Duodenal mucosa (tissue), 2 donors: ENCODE measurements at regions not wholly inside any gene's neighbourhood (a gene's known extent, or its start where the extent isn't known, plus 50 kb on each side); places are given as distances from the start of the nearest gene placed in this dataset.
"Not testable (repeated sequence)": the region's sequence is repeated elsewhere in the genome, so short reads cannot be mapped to it uniquely, and the experiment has no call there.

Source experiments
- H3K27ac ChIP-seq: one replicate; pipeline ENCODE4 v1.7.0; 2013; ENCODE audit warnings: low read depth, low read length
- H3K27me3 ChIP-seq, 2 donors: one replicate each; pipeline ENCODE4 v1.7.0; 2013; ENCODE audit warnings: low read length in 2 of 2, control low read depth in 1 of 2; ENCODE audit not compliant: insufficient read depth in 2 of 2, control insufficient read depth in 1 of 2
- H3K36me3 ChIP-seq, 2 donors: one replicate each; pipeline ENCODE4 v1.7.0; 2013; ENCODE audit warnings: low read length in 2 of 2, control low read depth in 1 of 2; ENCODE audit not compliant: insufficient read depth in 2 of 2, control insufficient read depth in 1 of 2
- H3K4me1 ChIP-seq, 2 donors: one replicate each; pipeline ENCODE4 v1.7.0; 2013; ENCODE audit warnings: low read length in 2 of 2, control low read depth in 1 of 2; ENCODE audit not compliant: insufficient read depth in 2 of 2, control insufficient read depth in 1 of 2
- H3K4me3 ChIP-seq, 2 donors: one replicate each; pipeline ENCODE4 v1.7.0; 2013; ENCODE audit warnings: low read length in 2 of 2, low read depth in 1 of 2
- H3K9ac ChIP-seq, 2 donors: one replicate each; pipeline ENCODE4 v1.7.0; 2013; ENCODE audit warnings: low read length in 2 of 2, low read depth in 1 of 2
- H3K9me3 ChIP-seq, 2 donors: one replicate each; pipeline ENCODE4 v1.7.0; 2013; ENCODE audit warnings: low read length in 2 of 2, control low read depth in 1 of 2; ENCODE audit not compliant: control insufficient read depth in 1 of 2

GRCh38 chr20:60095456-60095855 is 137.2 kb downstream of the CDH26 start:
- H3K4me1 ChIP-seq, result no peaks in the 10 kb centered on the region
- no peak overlapping the region for H3K9ac ChIP-seq
- H3K27me3 ChIP-seq, result peaks cover 0 to 2% of the 10 kb centered on the region in 2 donors
- peaks cover 0 to 2% of the 10 kb centered on the region in 2 donors for H3K9me3 ChIP-seq
- no peak overlapping the region for H3K4me3 ChIP-seq
- H3K27ac ChIP-seq, result no peak overlapping the region
- no peaks in the 10 kb centered on the region for H3K36me3 ChIP-seq

GRCh38 chr20:60096166-60096565 is 137.9 kb downstream of the CDH26 start:
- no peak overlapping the region for H3K27ac ChIP-seq

GRCh38 chr20:60097285-60097684 is 139.1 kb downstream of the CDH26 start:
- H3K27ac ChIP-seq, result no peak overlapping the region
- H3K4me1 ChIP-seq, result no peaks in the 10 kb centered on the region

More at GRCh38 chr20:60096166-60096565, 137.9 kb downstream of the CDH26 start:
- H3K9ac ChIP-seq, result no peak overlapping the region
- H3K4me1 ChIP-seq, result no peaks in the 10 kb centered on the region
- H3K4me3 ChIP-seq, result no peak overlapping the region
- H3K9me3 ChIP-seq, result peaks cover 0 to 2% of the 10 kb centered on the region in 2 donors
- H3K27me3 ChIP-seq, result peaks cover 0 to 2% of the 10 kb centered on the region in 2 donors
- no peaks in the 10 kb centered on the region for H3K36me3 ChIP-seq

GRCh38 chr20:60100780-60101179 is 142.6 kb downstream of the CDH26 start:
- Histone ChIP-seq H3K4me1 (no peaks in the 10 kb centered on the region), H3K9ac (no peak overlapping the region), H3K27ac (no peak overlapping the region), H3K36me3 (no peaks in the 10 kb centered on the region), H3K27me3 (peaks cover 0 to under 1% of the 10 kb centered on the region in 2 donors), H3K4me3 (no peak overlapping the region), H3K9me3 (no peaks in the 10 kb centered on the region)

More at GRCh38 chr20:60097285-60097684, 139.1 kb downstream of the CDH26 start:
- Histone ChIP-seq H3K9me3 (peaks cover 0 to 2% of the 10 kb centered on the region in 2 donors), H3K27me3 (peaks cover 0 to 2% of the 10 kb centered on the region in 2 donors), H3K4me3 (no peak overlapping the region), H3K36me3 (no peaks in the 10 kb centered on the region), H3K9ac (no peak overlapping the region)

GRCh38 chr20:60101201-60101890 is 143.1 kb downstream of the CDH26 start:
- Histone ChIP-seq H3K4me3 (no peak overlapping the region), H3K4me1 (no peaks in the 10 kb centered on the region), H3K9ac (no peak overlapping the region), H3K9me3 (no peaks in the 10 kb centered on the region), H3K36me3 (no peaks in the 10 kb centered on the region), H3K27me3 (no peaks in the 10 kb centered on the region), H3K27ac (no peak overlapping the region)

- Histone ChIP-seq H3K27me3 (no peaks in the 10 kb centered on the region), H3K27ac (no peak overlapping the region), H3K36me3 (no peaks in the 10 kb centered on the region), H3K4me3 (no peak overlapping the region), H3K4me1 (no peaks in the 10 kb centered on the region), H3K9ac (no peak overlapping the region), H3K9me3 (no peaks in the 10 kb centered on the region)
Observed at GRCh38 chr20:60101891-60102281, 143.7 kb downstream of the CDH26 start.

GRCh38 chr20:60102665-60103210 is 144.5 kb downstream of the CDH26 start:
- no peak overlapping the region for H3K4me3 ChIP-seq
- H3K27me3 ChIP-seq, result no peaks in the 10 kb centered on the region
- H3K9me3 ChIP-seq, result no peaks in the 10 kb centered on the region
- H3K27ac ChIP-seq, result no peak overlapping the region
- H3K36me3 ChIP-seq, result no peaks in the 10 kb centered on the region
- H3K4me1 ChIP-seq, result no peaks in the 10 kb centered on the region
- no peak overlapping the region for H3K9ac ChIP-seq

- H3K36me3 ChIP-seq, result no peaks in the 10 kb centered on the region
- no peaks in the 10 kb centered on the region for H3K4me1 ChIP-seq
- H3K9me3 ChIP-seq, result no peaks in the 10 kb centered on the region
- no peak overlapping the region for H3K27ac ChIP-seq
- no peaks in the 10 kb centered on the region for H3K27me3 ChIP-seq
- no peak overlapping the region for H3K9ac ChIP-seq
- H3K4me3 ChIP-seq, result no peak overlapping the region
Observed at GRCh38 chr20:60104993-60105803, 147.0 kb downstream of the CDH26 start.

GRCh38 chr20:60106186-60106585 is 148.0 kb downstream of the CDH26 start:
- H3K36me3 ChIP-seq, H3K27ac ChIP-seq, H3K27me3 ChIP-seq, H3K9me3 ChIP-seq, H3K9ac ChIP-seq, H3K4me3 ChIP-seq, H3K4me1 ChIP-seq: not testable (repeated sequence)
